CD4-positive, alpha-beta memory T cell (primary cell): ENCODE measurements at regions not wholly inside any gene's neighbourhood (a gene's known extent, or its start where the extent isn't known, plus 50 kb on each side); places are given as distances from the start of the nearest gene placed in this dataset.

Experiments used
- CTCF ChIA-PET: fragments of 350-600 bp; sonication (Branson Sonifier 250); formaldehyde crosslinking; loops from one replicate; lab custom pipeline; 2021; ENCODE audit warnings: inconsistent platforms; ENCODE audit not compliant: partially characterized antibody; lab: Charles Lee
- POLR2A ChIA-PET: fragments of 350-600 bp; sonication (Branson Sonifier 250); formaldehyde crosslinking; loops from one replicate; lab custom pipeline; 2021; ENCODE audit not compliant: partially characterized antibody; lab: Charles Lee
- DNase-seq, 5 donors: peaks; one replicate each; pipeline versions ENCODE4 v3.0.0 to v3.0.0-alpha.2; 2020 to 2022; ENCODE audit warnings: mixed read lengths in 1 of 5
- H3K27ac ChIP-seq: one replicate; pipeline ENCODE4 v1.7.0; 2013; ENCODE audit warnings: low read depth, low read length
- H3K27me3 ChIP-seq: 2 replicates; pipeline ENCODE4 v1.7.0; 2013; ENCODE audit warnings: mild to moderate bottlenecking, low read length, moderate library complexity; ENCODE audit not compliant: insufficient read depth
- H3K36me3 ChIP-seq: 2 replicates; pipeline ENCODE4 v1.7.0; 2013; ENCODE audit warnings: mild to moderate bottlenecking, low read length, moderate library complexity; ENCODE audit not compliant: insufficient read depth
- H3K4me1 ChIP-seq: 2 replicates; pipeline ENCODE4 v1.7.0; 2013; ENCODE audit warnings: mild to moderate bottlenecking, low read length, moderate library complexity; ENCODE audit not compliant: insufficient read depth
- H3K4me3 ChIP-seq, 2 donors: one replicate each; pipeline ENCODE4 v1.7.0; 2013; ENCODE audit warnings: low read length in 2 of 2, mild to moderate bottlenecking in 1 of 2
- H3K9me3 ChIP-seq, 2 donors: one replicate each; pipeline ENCODE4 v1.7.0; 2013; ENCODE audit warnings: low read length in 2 of 2, control low read depth in 1 of 2; ENCODE audit not compliant: control insufficient read depth in 1 of 2
- H3K27ac Mint-ChIP-seq, 7 donors: one replicate each; pipeline ENCODE4 v1.8.0; 2020 to 2021; ENCODE audit warnings: mixed read lengths in 7 of 7, mild to moderate bottlenecking in 6 of 7, inconsistent platforms in 3 of 7, moderate library complexity in 3 of 7
- H3K27me3 Mint-ChIP-seq, 2 donors: one replicate each; pipeline ENCODE4 v1.8.0; 2020 to 2021; ENCODE audit warnings: mixed read lengths in 2 of 2
- H3K36me3 Mint-ChIP-seq, 2 donors: one replicate each; pipeline ENCODE4 v1.8.0; 2020 to 2021; ENCODE audit warnings: mixed read lengths in 2 of 2, inconsistent platforms in 1 of 2, mild to moderate bottlenecking in 1 of 2
- H3K4me1 Mint-ChIP-seq, 4 donors: one replicate each; pipeline ENCODE4 v1.8.0; 2020 to 2021; ENCODE audit warnings: mixed read lengths in 4 of 4, mild to moderate bottlenecking in 1 of 4
- H3K4me3 Mint-ChIP-seq, 8 donors: one replicate each; pipeline ENCODE4 v1.8.0; 2020 to 2021; ENCODE audit warnings: mixed read lengths in 8 of 8, mild to moderate bottlenecking in 7 of 8, moderate library complexity in 6 of 8, inconsistent platforms in 3 of 8
- H3K9me3 Mint-ChIP-seq, 8 donors: one replicate each; pipeline ENCODE4 v1.8.0; 2020 to 2021; ENCODE audit warnings: mixed read lengths in 8 of 8, mild to moderate bottlenecking in 5 of 8, inconsistent platforms in 3 of 8, moderate library complexity in 1 of 8
- intact Hi-C: fragments of 100-400 bp; cut with micrococcal nuclease; formaldehyde crosslinking; loops from one replicate; pipeline ENCODE4 v1.15.1; 2023

DNA sequence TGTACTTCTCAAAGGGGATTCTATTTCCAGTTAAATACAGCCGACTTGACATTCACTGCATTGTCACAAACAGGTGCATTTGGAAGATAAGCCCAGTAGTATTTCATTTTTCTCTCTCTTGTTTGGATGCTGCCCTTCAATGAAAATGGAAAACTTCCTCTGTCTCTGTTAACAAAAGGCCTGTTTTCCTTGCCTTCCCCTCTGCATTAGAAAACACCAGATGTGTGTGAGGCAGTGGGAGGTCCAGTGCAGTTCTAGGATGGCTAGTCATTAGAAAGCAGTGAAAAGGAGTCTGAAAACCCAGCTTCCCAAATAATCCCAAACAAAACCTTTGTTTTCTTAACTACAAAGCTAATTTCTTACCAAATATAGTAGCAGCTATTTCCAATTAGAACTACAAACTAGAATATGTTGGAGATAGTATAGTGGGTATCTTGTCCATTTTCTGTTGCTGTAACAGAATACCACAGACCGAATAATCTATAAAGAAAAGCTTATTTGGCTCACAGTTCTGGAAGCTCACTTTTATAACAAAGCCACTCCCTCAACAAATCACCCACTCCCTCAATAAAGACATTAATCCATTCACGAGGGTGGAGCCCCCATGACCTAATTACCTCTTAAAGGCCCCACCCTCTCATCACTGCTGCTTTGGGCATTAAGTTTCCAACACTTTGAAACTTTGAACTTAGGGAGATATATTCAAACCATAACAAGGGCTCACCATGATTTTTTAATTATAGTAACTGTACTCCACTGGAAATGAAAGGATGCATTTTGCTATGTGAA lies 452.1 kb upstream of the RPS6KA3 start:
- intact Hi-C loops: no loop called here
- Histone ChIP-seq H3K36me3 (no peaks in the 10 kb centered on the region), H3K27me3 (no peaks in the 10 kb centered on the region), H3K4me3 (no peak overlapping the region), H3K4me1 (no peaks in the 10 kb centered on the region), H3K27ac (no peak overlapping the region), H3K9me3 (no peaks in the 10 kb centered on the region)
- Mint-ChIP-seq H3K27ac (no peak overlapping the region), H3K9me3 (peaks cover 0 to 3% (median 0%) of the 10 kb centered on the region in 8 donors), H3K4me3 (no peak overlapping the region), H3K4me1 (no peaks in the 10 kb centered on the region), H3K36me3 (no peaks in the 10 kb centered on the region), H3K27me3 (no peaks in the 10 kb centered on the region)
- ChIA-PET CTCF (no interaction called here), POLR2A (no interaction called here)
- DNase-seq: no peak

DNA sequence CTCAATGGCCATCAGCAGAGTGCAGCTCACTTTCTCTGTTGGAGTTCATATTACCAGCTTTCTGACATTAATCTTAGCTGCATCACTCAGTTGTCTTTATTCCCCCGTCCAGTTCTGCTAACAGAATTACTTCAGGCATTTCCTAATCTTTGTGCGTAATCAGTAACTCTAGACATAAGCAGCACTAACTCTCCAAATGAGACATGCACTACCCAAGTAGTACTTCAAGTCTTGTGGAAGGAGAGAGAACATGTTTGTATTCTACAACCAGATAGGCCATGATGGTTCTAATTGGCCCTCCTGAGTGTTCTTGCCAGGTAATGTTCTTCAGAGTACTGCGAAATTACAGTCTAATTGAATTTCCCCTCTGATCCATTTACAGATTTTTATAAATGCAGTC lies 448.5 kb upstream of the RPS6KA3 start:
- no peak overlapping the region for H3K27ac Mint-ChIP-seq
- Histone ChIP-seq H3K9me3 (no peaks in the 10 kb centered on the region), H3K4me1 (no peaks in the 10 kb centered on the region), H3K36me3 (no peaks in the 10 kb centered on the region), H3K27ac (no peak overlapping the region), H3K27me3 (no peaks in the 10 kb centered on the region), H3K4me3 (no peak overlapping the region)
- H3K9me3 Mint-ChIP-seq: peaks cover 0 to 2% (median 0%) of the 10 kb centered on the region in 8 donors
- DNase-seq: no peak
- H3K4me1 Mint-ChIP-seq: no peaks in the 10 kb centered on the region
- no peak overlapping the region for H3K4me3 Mint-ChIP-seq
- peaks cover 2 to 3% of the 10 kb centered on the region in 2 donors for H3K27me3 Mint-ChIP-seq
- intact Hi-C loops: no loop called here
- ChIA-PET POLR2A (no interaction called here), CTCF (no interaction called here)
- no peaks in the 10 kb centered on the region for H3K36me3 Mint-ChIP-seq

DNA sequence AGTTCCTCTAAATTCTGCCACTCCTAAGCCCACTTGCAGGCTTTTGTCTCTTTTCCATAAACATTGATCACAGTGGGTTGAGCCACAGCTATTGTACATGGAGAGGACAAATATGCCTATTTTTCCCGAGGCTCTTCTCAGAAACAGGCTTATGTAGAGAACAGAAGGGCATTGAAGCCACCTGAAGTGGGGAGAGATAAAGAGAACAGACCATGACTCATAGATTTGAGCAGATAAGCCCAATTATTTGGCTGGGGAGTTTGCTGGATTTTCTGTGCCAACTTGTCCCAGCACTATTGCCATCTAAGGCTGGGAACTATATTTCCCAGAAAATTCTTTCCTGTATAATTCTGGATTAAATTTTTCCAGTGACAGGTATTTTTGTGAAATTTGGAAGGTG lies 446.1 kb upstream of the RPS6KA3 start:
- H3K4me3 ChIP-seq: no peak overlapping the region
- no peak overlapping the region for H3K27ac ChIP-seq
- DNase-seq: no peak
- H3K27me3 ChIP-seq: no peaks in the 10 kb centered on the region
- Mint-ChIP-seq H3K4me1 (no peaks in the 10 kb centered on the region), H3K36me3 (no peaks in the 10 kb centered on the region), H3K9me3 (peaks cover 0 to 3% (median 0%) of the 10 kb centered on the region in 8 donors), H3K4me3 (no peak overlapping the region), H3K27me3 (peaks cover 2 to 3% of the 10 kb centered on the region in 2 donors), H3K27ac (no peak overlapping the region)
- CTCF ChIA-PET: no interaction called here
- intact Hi-C loops: no loop called here
- H3K9me3 ChIP-seq: no peaks in the 10 kb centered on the region
- POLR2A ChIA-PET: no interaction called here
- no peaks in the 10 kb centered on the region for H3K4me1 ChIP-seq
- no peaks in the 10 kb centered on the region for H3K36me3 ChIP-seq

DNA sequence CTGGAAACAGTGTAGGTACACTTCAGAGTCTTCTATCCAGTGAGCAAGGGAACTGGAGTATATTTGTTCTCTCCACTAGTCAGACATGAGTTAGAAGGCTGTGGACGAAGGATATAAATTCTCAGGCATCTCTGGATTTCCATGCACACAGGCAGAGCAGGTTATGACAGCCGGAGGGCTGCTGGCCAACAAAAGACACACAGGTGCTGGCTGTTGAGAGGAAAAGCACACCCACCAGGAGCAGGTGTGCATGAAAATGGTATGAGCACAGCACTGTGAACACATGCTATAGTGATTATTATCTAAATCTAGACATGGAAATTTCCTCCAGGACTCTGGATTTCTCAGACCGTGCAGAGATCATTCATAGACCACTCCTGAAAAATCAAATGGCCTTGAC lies 444.7 kb upstream of the RPS6KA3 start:
- Mint-ChIP-seq H3K27ac (no peak overlapping the region), H3K4me3 (no peak overlapping the region), H3K36me3 (no peaks in the 10 kb centered on the region), H3K27me3 (peaks cover 2 to 3% of the 10 kb centered on the region in 2 donors), H3K9me3 (peaks cover 0 to 8% (median 2%) of the 10 kb centered on the region in 8 donors), H3K4me1 (no peaks in the 10 kb centered on the region)
- ChIA-PET POLR2A (no interaction called here), CTCF (no interaction called here)
- Histone ChIP-seq H3K27ac (no peak overlapping the region), H3K27me3 (no peaks in the 10 kb centered on the region), H3K36me3 (no peaks in the 10 kb centered on the region), H3K9me3 (no peaks in the 10 kb centered on the region), H3K4me1 (no peaks in the 10 kb centered on the region), H3K4me3 (no peak overlapping the region)
- no peak for DNase-seq
- intact Hi-C loops: no loop called here

DNA sequence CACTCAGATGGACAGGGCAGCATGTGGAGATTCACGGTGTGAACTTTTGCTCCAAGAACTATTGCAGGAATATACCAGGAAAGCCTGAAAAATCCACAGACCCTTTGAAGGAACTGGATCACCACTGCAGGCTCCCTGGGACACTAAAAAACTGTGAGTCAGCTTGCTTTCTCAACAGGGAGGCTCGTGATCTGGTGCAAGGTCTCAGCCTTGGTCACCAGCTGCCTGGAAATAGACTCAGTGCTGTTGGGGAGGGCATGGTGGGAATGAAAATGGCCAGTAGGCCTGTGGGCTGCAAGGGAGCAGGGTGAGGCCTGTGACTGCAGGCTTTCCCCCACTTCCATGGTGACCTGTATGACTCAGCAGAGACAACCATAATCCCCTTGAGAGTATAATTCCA lies 426.4 kb upstream of the RPS6KA3 start:
- no peaks in the 10 kb centered on the region for H3K9me3 ChIP-seq
- H3K4me3 ChIP-seq: no peak overlapping the region
- no peaks in the 10 kb centered on the region for H3K4me1 Mint-ChIP-seq
- ChIA-PET POLR2A (no interaction called here), CTCF (no interaction called here)
- H3K27me3 Mint-ChIP-seq: no peaks in the 10 kb centered on the region
- H3K4me1 ChIP-seq: no peaks in the 10 kb centered on the region
- no peak overlapping the region for H3K27ac ChIP-seq
- intact Hi-C loops: no loop called here
- no peaks in the 10 kb centered on the region for H3K36me3 Mint-ChIP-seq
- H3K4me3 Mint-ChIP-seq: no peak overlapping the region
- H3K27ac Mint-ChIP-seq: no peak overlapping the region
- H3K9me3 Mint-ChIP-seq: peaks cover 0 to 5% (median 0%) of the 10 kb centered on the region in 8 donors
- no peaks in the 10 kb centered on the region for H3K36me3 ChIP-seq
- no peaks in the 10 kb centered on the region for H3K27me3 ChIP-seq
- no peak for DNase-seq

DNA sequence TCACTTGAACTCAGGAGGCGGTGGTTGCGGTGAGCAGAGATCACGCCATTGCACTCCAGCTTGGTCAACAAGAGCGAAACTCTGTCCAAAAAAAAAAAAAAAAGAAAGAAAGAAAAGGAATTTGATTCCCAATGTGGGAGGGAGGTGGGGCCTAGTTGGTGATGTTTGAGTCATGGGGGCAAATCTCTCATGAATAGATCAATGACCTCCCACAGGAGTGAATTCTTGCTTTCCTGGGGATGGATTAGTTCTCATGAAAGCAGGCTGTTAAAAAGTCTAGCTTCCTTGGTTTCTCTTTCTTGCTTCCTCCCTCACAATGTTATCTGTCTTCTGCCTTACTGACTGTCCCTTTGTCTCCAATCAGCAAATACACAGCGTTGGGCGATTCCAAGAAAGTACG lies 419.5 kb upstream of the RPS6KA3 start:
- Histone ChIP-seq H3K36me3 (no peaks in the 10 kb centered on the region), H3K4me1 (no peaks in the 10 kb centered on the region), H3K4me3 (no peak overlapping the region), H3K27me3 (no peaks in the 10 kb centered on the region), H3K27ac (no peak overlapping the region), H3K9me3 (no peaks in the 10 kb centered on the region)
- Mint-ChIP-seq H3K4me1 (no peaks in the 10 kb centered on the region), H3K27me3 (no peaks in the 10 kb centered on the region), H3K9me3 (peaks cover 0 to 1% (median 0%) of the 10 kb centered on the region in 8 donors), H3K4me3 (no peak overlapping the region), H3K27ac (no peak overlapping the region), H3K36me3 (no peaks in the 10 kb centered on the region)
- no peak for DNase-seq
- POLR2A ChIA-PET: no interaction called here
- intact Hi-C loops: no loop called here
- CTCF ChIA-PET: no interaction called here

DNA sequence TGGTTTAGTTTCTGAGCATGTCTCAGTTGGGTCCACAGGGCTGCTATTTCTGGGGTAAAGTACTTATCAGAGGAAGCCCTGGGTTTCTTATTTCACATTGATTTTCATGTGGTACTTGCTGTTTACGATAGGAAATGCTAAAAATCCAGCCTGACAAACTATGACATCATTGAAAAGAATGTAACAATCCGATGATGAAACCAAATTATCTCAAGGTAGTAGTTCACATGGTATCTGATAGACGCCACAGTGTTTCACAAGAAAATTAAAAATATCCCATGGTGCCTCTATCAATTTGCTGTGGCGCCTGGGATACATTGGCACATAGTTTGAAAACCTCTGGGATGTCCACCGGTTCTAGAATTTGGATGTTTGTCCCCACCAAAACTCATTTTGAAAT lies 418.9 kb upstream of the RPS6KA3 start:
- H3K4me3 ChIP-seq: no peak overlapping the region
- Mint-ChIP-seq H3K27ac (no peak overlapping the region), H3K36me3 (no peaks in the 10 kb centered on the region), H3K4me1 (no peaks in the 10 kb centered on the region), H3K27me3 (no peaks in the 10 kb centered on the region), H3K4me3 (no peak overlapping the region), H3K9me3 (peaks cover 0 to 1% (median 0%) of the 10 kb centered on the region in 8 donors)
- DNase-seq: no peak
- no peaks in the 10 kb centered on the region for H3K36me3 ChIP-seq
- intact Hi-C loops: no loop called here
- H3K9me3 ChIP-seq: no peaks in the 10 kb centered on the region
- ChIA-PET CTCF (no interaction called here), POLR2A (no interaction called here)
- H3K27me3 ChIP-seq: no peaks in the 10 kb centered on the region
- H3K27ac ChIP-seq: no peak overlapping the region
- no peaks in the 10 kb centered on the region for H3K4me1 ChIP-seq
